ENCODE measurements at regions not wholly inside any gene's neighbourhood (a gene's known extent, or its start where the extent isn't known, plus 50 kb on each side); places are given as distances from the start of the nearest gene placed in this dataset.
"Not testable (repeated sequence)": the region's sequence is repeated elsewhere in the genome, so short reads cannot be mapped to it uniquely, and the experiment has no call there.

DNA sequence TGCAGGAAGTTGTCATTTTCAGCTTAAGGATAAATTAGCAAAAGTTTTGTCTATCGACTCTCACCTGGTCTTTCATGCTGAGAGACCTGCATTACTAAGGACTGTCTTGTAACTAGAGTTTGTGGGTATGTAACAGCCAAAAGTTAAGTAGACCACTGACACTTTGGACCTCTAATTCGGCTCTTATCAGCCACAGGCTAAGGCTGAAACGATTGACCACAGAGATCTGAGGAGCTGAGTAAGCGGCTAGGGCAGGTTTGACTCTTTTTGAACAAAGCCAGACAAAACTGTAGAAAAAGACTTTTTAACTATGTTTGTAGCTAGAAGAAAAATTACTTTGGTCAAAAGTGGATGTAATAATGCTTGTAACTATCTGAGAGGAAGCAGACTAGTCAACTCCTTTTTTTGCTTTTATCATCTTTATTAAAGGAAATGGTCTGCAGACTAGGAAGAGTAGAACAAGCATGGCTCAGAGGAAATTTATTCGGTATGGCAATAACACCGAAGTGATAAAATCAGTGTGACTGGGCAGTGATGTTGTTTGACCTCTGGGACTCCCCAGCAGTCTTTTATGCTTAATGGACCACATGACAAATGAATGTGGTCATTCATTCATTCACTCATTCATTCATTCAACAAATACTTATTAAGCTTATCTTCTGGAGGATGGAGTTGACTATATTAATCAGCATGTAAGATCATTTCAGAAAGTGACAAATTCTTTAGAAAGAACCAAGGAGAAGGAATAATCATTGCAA, 725.0 kb upstream of the HS3ST5 start:
- DNase-seq (ENCODE audit: low read depth in 2 of 2): no peak

DNA sequence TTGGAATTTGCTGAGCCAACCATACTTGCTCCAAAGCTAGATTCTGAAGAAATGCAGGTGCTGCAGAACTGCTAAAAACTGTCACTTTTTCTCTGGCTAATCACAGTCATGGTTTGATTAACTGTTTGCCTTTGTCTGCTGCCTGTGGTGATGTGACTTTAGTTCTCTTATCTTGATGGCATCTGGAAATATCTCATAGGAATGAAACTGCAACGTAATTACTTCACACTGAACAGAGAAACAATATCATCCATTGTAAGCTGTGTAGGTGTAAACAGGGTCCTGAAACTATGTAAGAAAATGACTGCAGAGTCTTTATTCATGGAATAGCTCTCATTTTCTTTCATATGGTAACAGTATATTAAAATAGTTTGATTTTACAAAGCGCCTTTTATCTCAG, 721.9 kb upstream of the HS3ST5 start:
- no peak for DNase-seq (ENCODE audit: low read depth in 2 of 2)

DNA sequence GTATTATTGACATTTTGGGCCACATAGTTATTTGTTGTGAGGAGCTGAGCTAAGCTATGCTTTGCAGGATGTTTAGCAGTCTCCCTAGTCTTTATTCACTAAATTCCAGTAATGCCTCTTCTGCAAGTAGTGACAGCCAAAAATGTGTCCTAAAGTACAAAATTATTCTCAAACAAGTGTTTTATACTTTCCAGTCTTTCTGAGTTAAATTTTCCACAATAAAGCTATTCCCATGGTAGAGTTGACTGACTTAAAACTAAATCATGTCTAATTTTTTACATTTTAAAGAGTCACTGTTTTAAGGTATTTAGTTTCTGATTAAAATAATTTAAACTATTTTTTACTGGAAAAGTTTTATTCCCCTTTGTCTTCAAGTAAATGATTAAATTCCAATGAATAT, 717.8 kb upstream of the HS3ST5 start:
- no peak for DNase-seq (ENCODE audit: low read depth in 2 of 2)

DNA sequence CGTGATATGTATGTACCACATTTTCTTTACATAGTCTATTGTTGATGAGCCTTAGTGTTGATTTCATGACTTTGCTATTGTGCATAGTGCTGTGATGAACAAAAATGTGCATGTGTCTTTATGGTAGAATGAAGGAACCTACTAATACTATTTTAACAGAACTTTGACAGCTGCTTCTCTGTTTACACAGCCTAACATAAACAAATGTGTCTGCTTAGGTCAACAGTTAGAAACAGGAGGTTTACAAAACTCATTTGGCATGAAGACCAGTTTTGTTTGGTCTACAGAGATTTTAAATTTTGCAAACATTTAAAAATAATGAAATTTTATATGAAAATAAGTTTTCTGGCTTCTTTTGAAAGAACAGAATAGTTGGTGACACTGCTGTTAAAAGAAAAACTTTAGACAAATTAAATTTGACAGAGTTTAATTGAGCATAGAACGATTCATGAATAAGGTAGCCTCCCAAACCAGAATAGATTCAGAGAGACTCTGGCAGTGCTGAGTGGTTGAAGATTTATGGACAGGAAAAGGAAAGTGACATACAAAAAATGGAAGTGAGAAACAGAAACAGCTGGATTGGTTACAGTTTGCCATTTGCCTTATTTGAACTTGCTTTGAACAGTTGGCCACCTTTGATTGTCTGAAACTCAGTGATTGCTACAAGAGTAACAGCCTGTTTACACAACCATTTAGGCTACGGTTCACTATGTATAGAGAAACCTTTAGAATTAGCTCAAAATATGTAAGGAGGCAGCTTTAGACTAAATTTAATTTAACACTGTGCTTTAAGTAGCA, 715.8 kb upstream of the HS3ST5 start:
- no peak for DNase-seq (ENCODE audit: low read depth in 2 of 2)

DNA sequence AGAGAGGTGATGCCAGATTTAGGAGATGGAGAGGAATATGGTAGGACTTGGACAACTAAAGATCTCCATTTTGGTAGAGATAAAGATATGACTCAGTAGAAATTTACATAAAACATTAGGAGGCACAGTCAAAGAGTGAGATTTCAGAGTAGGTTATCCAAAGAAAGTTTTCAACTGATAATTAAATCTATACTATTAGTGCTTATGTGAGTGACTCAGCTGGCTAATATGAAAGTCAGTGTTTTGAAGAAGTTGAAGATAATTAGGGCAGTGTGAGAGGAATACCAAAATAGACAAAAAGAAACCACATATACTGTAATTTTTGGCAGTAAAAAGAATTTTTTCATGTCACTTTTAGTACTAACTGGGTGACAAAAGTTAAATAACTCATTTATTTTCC, 712.8 kb upstream of the HS3ST5 start:
- no peak for DNase-seq (ENCODE audit: low read depth in 2 of 2)

DNA sequence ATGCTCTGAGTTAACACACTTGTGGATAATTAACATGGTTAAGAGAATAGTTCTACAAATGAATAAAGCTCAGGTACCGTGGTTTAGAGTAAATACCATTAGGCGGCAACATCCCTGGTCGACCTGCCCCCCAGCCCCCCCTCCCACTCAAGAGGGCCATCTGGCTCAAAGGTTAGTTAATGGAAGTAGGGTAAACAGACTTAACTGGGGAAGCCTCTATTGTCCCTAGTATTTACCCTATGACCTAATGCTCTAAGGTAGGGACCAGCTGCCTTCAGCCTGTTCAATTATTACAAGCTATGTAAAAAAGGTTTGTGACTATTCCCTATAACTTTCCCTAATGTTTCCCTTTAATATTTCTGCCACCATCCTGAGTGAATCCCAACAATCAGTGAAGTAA, 711.4 kb upstream of the HS3ST5 start:
- not testable (repeated sequence) for DNase-seq (ENCODE audit: low read depth in 2 of 2)

DNA sequence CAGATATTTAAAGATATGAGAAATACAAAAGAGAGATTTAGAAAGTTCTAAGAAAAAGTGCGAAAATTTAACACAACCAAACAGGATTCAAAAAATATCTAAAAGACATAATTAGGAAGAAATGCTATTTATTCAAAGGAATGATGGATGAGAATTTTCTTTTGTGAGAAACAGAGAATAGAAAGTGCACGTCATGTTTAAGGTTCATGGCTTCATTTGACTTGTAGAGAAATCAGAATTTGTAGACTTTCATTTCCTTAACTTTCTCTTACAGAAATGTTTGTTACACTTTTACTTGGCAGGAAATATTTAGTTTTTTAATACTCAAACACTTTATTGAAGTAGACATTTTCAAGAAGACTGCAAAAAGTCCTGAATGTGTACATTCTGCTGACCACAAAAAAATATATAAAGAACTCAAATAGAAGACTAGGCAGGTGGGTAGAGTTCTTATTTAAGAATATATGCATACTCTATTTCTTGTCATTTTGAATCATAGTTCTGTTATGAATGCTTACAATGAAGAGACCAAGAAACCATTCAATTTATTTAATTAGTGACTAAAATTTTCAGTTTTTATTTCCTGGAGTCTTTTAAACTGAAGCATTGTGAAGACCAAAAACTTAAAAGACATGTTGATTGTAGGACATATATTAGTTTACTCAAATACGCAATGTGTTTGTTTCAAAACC, 710.5 kb upstream of the HS3ST5 start:
- DNase-seq (ENCODE audit: low read depth in 2 of 2): no peak

DNA sequence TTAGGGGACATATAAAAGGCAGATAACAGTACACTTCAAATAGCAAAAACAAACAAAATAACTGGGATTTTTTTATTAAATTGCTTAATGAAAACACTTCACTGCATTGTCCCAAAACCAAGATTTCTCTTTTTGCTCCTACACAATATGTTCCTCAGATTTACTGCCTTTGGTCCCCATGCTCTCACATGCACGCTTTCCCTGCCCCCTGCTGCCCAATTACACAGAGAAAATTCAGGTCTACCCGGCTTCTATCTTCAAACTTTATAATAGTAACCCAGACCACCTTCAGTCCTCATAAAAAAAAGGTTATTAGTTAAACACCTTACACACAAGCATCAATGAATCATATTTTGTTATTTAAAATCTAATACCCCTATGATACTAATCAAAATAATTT, 673.8 kb upstream of the HS3ST5 start:
- no peak for DNase-seq (ENCODE audit: low read depth in 2 of 2)

DNA sequence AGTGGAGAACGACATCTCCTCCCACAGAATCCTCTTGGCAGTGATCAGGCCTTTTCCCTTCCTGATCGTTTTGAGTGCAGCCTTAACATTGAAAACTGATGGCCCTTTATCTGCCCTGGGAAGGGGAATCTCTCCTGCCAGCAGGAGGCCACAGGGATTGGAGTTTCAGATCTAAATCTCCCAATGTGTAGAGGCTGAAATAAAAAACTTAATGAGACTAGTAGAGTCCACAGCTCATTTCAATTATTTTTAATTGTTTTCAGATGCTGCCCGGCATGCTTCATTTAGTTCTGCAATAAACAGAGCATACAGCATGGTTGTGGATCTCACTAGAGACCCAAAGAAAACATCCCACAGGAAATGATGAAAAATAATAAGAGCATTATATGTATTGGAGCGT, 662.2 kb upstream of the HS3ST5 start:
- no peak for DNase-seq (ENCODE audit: low read depth in 2 of 2)

DNA sequence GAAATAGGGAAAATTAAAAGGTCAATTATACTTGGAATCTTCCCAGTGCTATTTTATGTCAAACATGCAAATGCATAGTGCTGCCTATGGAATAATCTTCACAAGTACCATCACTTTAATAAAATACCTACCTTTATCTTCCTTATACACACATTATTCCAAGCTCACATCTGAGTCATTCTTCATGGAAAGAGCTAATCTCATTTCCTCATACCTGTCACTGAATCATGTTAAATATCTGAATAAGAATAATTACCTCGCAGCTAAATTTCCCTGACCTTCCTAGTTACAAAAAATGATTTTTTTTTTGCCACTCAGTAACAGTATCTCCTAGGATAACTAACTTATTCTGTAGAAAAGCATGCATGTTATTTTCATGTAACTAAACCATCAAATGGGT, 661.4 kb upstream of the HS3ST5 start:
- DNase-seq (ENCODE audit: low read depth in 2 of 2): no peak

DNA sequence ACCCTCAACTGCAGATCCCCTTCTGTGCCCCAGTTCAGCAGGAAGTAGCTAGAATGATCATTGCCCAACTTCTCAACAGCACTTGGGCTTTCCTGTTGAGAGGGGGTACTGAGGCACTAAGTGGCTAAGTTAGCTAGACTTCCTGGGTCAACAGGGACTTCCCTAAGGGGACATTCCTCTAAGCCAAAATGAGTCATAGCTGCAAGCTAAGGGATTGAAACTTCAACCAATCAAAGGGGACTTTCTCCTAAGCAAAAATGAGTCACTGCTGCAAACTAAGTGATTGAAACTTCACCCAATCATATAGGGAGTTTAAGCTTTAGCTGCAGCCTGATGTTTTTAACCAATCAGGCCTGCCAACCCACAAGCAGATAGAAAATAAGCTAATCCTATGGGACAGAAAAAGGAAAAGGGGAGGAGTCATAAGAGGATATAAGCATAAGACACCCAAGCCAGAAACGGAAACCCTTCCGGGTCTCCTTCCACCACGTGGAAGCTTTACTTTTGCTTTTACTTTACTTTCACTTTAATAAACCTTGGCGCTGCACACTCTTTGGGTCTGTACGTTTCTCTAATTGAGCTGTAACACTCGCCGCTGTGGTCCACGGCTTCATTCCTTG, 659.0 kb upstream of the HS3ST5 start:
- DNase-seq (ENCODE audit: low read depth in 2 of 2): no peak

DNA sequence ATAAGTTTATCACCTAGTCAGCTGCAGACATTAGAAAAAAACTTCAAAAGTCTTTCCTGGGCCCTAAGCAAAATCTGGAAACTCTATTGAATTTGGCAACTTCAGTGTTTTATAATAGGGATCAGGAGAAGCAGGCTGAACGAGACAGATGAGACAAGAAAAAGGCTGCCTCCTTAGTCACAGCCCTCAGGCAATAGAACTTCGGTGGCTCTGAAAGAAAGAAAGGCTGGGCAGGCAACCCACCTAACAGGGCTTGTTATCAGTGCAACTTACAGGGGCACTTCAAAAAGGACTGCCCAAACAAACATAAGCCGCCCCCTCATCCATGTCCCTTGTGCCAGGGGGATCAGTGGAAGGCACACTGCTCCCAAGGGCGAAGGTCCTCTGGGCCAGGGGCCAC, 657.9 kb upstream of the HS3ST5 start:
- DNase-seq (ENCODE audit: low read depth in 2 of 2): no peak

DNA sequence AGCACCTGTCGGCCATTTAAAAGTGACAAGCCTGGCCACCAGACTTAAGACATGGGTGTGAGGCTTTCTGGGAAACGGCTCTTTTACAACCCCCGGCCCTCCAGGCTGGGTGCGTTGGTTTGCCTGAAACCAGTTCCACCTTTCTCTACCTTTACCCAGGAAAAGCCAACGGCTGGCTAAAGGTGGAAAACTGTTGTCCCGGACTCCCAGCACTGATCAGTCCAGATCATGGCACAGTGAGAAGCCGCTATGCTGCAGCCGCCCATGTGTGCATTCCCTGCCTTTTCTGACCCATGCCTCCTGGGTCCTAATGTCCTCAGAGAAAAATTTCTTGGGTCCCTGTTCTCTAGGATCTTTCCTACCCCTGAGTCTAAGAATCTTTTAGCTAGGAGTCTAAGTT, 655.7 kb upstream of the HS3ST5 start:
- no peak for DNase-seq (ENCODE audit: low read depth in 2 of 2)

DNA sequence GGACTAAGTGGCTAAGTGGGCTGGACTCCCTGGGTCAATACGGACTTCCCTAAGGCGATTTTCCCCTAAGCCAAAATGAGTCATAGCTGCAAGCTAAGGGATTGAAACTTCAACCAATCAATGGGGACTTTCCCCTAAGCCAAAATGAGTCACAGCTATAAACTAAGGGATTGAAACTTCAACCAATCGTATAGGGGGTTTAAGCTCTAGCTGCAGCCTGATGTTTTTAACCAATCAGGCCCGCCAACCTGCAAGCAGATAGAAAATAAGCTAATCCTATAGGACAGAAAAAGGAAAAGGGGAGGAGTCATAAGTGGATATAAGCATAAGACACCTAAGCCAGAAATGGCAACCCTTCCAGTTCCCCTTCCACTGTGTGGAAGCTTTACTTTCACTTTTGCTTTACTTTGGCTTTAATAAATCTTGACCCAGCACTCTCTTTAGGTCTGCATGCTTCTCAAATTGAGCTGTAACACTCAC, 655.0 kb upstream of the HS3ST5 start:
- DNase-seq (ENCODE audit: low read depth in 2 of 2): no peak

DNA sequence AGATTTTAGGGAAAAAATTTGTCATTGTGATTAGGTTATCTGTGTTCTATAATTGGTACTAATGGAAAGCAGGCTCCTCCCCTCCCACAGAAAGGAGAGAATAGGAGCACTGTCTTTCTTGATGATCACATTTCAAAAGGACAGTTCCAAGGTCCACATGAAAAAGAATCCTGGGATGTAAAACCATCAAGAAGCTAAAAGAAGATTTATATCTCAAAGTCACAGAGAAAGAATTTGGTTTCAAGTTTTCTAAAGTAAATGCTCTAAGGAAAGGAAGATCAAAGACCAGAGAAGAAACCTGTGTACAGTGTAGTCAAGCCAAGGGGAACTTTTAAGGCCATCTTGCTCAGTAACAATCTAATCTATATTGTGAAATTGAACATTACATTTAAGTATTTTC, 652.7 kb upstream of the HS3ST5 start:
- DNase-seq (ENCODE audit: low read depth in 2 of 2): no peak

DNA sequence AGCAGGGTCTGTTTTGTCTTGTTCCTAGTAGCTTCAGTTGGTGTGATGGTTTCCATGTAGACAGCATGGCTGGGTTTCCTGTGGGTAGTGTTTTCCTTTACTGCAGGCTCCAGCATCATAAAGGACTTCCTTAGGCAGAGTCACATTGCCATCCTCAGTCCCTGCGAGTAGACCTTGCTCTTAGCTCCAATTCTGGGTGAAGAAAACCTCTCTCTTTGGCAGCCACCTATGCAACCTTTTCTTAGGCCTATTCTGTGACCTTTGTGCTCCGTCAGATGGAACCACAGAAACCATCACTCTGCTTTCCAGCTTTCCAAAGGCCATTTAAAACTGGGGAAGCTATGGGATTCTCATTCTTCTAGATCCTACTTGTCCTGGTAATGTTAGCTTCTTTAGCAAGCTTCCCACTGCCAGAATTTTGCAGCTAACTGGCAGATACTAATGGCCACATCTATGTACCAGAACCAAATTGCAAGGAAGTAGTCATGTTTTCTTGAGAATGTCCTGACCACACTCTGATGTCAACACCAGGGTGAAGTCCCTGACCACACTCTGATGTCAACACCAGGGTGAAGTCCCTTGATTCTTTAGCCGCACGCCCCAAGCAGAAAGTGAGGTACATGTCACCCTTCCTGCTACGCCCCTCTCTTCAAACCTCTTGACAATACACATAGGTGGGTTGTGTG, 646.6 kb upstream of the HS3ST5 start:
- peak in 1 of 2 donors; percentile 8 for DNase-seq (ENCODE audit: low read depth in 2 of 2)

DNA sequence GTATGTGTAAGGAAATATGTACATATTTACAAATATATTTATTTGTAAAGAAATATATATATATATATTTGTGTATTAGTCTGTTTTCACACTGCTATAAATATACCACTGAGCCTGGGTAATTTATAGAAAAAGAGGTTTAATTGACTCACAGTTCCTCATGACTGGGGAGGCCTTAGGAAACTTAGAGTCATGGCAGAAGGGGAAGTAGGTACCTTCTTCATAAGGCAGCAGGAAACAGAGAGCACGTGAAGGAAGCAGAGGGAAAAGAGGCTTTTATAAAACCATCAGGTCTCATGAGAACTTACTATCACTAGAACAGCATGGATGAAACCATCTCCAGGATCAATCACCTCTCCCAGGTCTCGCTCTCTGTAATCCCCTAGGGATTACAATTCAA, 644.5 kb upstream of the HS3ST5 start:
- DNase-seq (ENCODE audit: low read depth in 2 of 2): no peak

DNA sequence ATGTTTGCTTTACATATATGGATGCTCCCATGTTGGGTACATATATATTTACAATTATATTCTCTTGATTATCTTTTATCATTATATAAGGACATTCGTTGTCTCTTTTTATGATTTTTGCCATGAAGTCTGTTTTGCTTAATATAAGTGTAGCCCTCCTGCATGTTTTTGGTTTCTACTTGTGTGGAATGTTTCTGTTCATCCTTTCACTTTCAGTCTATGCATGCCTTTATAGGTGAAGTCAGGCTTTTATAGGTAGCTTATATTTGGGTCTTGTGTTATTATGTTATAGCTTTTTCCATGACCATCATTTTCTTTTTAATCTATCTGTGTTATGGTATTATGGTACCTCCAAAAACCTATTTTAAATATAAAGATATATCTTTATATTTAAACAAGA, 612.5 kb upstream of the HS3ST5 start:
- DNase-seq (ENCODE audit: low read depth in 2 of 2): no peak

DNA sequence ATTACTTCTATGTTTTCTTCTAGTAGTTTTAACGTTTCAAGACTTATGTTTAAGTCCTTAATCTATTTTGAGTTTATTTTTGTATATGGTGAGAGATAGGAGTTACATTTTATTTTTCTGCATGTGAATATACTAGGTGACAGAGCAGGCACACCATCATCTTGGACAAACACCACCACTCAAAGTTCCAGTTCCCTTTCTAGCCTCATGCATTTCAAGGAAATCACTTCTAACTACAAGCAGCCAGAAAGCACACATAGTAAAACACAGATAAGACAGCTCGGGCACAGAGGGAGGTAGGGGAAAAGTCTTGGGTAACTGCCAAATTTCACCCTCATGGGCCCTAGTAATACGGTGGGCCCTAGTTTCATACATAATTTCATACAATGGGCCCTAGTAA, 609.4 kb upstream of the HS3ST5 start:
- no peak for DNase-seq (ENCODE audit: low read depth in 2 of 2)

DNA sequence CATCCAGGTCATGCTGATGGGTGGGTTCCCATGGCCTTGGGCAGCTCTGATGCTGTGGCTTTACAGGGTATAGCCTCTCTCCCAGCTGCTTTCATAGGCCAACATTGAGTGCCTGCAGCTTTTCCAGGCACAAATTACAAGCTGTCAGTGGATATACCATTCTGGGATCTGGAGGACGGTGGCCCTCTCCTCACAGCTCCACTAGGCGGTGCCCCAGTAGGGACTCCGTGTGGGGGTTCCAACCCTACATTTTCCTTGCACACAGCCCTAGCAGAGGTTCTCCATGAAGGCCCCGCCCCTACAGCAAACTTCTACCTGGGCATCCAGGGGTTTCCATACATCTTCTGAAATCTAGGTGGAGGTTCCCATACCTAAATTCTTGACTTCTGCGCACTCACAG, 602.6 kb upstream of the HS3ST5 start:
- DNase-seq (ENCODE audit: low read depth in 2 of 2): no peak

DNA sequence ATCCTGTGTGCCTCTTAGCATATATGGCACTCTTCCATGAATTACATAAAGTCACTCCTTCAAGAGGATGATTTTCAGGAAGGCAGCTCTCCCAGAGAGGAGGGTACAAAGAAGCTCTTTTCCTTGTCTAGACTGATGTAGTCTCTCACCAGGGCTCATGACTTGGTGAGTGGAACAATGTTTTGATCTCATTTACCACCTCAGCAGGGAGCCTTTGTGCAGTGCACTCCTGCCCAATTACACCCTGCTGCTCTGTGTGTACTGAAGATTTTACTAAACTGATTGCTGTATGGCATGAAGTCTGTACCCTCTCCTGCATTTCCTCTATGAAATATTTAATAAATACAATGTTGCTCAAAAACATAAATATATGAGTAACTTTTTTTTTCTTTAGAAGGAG, 598.3 kb upstream of the HS3ST5 start:
- DNase-seq (ENCODE audit: low read depth in 2 of 2): no peak

DNA sequence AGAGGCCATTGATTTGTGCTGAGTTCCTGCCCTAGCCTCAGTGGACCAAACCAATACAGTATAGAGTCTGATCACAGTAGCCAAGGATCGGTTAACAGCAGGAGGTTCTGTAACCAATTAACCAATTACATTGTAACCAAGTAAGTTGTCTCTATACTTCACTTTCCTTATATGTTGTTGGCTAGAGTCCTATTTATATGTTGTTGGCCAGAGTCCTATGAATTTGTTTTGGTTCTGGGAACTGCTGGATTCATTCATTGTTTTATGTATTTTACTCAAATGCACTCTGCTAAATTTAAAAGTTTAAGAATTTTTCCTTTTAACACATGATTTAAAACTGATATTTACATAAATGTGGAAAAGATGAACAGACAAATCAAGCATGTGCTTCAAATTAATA, 597.4 kb upstream of the HS3ST5 start:
- no peak for DNase-seq (ENCODE audit: low read depth in 2 of 2)

Measured in stimulated activated CD8-positive, alpha-beta memory T cell treated with anti-CD3 and anti-CD28 coated beads, Interleukin-2, amount 100 ng/mL, for 48 hours (primary cell).